H1 (cell line): ENCODE measurements at regions not wholly inside any gene's neighbourhood (a gene's known extent, or its start where the extent isn't known, plus 50 kb on each side); places are given as distances from the start of the nearest gene placed in this dataset.

ENCODE experiments used
- CHD2 ChIP-seq: IDR thresholded peaks from 2 replicates; pipeline ENCODE4 v1.6.1; 2012; ENCODE audit warnings: low read length, improper control_type of control experiment
- CTCF ChIP-seq, 3 experiments: IDR thresholded peaks; 1 replicate in 2 of 3; 2 replicates in 1 of 3; pipeline versions ENCODE4 v1.5.1 to v1.6.1; 2011; ENCODE audit warnings: low read length in 3 of 3, mild to moderate bottlenecking in 3 of 3, inconsistent platforms in 2 of 3, low read depth in 1 of 3, moderate library complexity in 1 of 3; ENCODE audit not compliant: insufficient read depth in 1 of 3; ENCODE audit errors: control extremely low read depth in 1 of 3
- EZH2 ChIP-seq: fragments of 200-600 bp; sonication (generic); IDR thresholded peaks from 2 replicates; pipeline ENCODE4 v1.7.1; 2012; ENCODE audit warnings: low read depth, mild to moderate bottlenecking, moderate library complexity, low read length, inconsistent platforms; ENCODE audit not compliant: severe bottlenecking
- GTF2F1 ChIP-seq: IDR thresholded peaks from 2 replicates; pipeline ENCODE4 v1.6.1; 2012; ENCODE audit warnings: low read depth, low read length, improper control_type of control experiment, borderline replicate concordance
- HDAC2 ChIP-seq, 2 experiments: fragments of 300-600 bp in 1 of 2; sonication (generic) in 1 of 2; IDR thresholded peaks; 2 replicates each; pipeline ENCODE4 v1.6.1; 2011 to 2012; ENCODE audit warnings: low read depth in 2 of 2, low read length in 2 of 2, mild to moderate bottlenecking in 2 of 2, moderate library complexity in 2 of 2, borderline replicate concordance in 1 of 2, inconsistent platforms in 1 of 2
- POLR2AphosphoS5 ChIP-seq: IDR thresholded peaks from 2 replicates; pipeline ENCODE4 v1.6.1; 2011; ENCODE audit warnings: low read depth, low read length
- TCF12 ChIP-seq: IDR thresholded peaks from 2 replicates; pipeline ENCODE4 v1.6.1; 2011; ENCODE audit warnings: low read depth, mild to moderate bottlenecking, low read length
- ZNF274 ChIP-seq: IDR thresholded peaks from 2 replicates; pipeline ENCODE4 v1.7.0; 2012; ENCODE audit warnings: low read length, borderline replicate concordance; ENCODE audit errors: extremely low read depth

GRCh38 chr14:85146779-85147178, 383.2 kb upstream of the FLRT2 start:
- no peak for TF ChIP-seq CHD2
- no peak for TF ChIP-seq GTF2F1
- no peak for TF ChIP-seq TCF12
- no peak for TF ChIP-seq CTCF (IDR thresholded peaks at IDR 0.05; ENCODE audit: control extremely low read depth in 1 of 3, insufficient read depth in 1 of 3, low read depth in 1 of 3, low read length in 3 of 3)
- no peak for TF ChIP-seq EZH2
- TF ChIP-seq HDAC2 (IDR thresholded peaks at IDR 0.05; ENCODE audit: borderline replicate concordance in 1 of 2, low read depth in 2 of 2, low read length in 2 of 2): no peak
- no peak for TF ChIP-seq POLR2AphosphoS5
- no peak for TF ChIP-seq ZNF274
